ENCODE measurements at regions not wholly inside any gene's neighbourhood (a gene's known extent, or its start where the extent isn't known, plus 50 kb on each side); places are given as distances from the start of the nearest gene placed in this dataset.

- no peak for TF ChIP-seq CTCF (IDR thresholded peaks at IDR 0.05; ENCODE audit: control insufficient read depth, insufficient read depth, low read depth, low read length, missing control alignments)
- no peak overlapping the region for H3K4me3 ChIP-seq (ENCODE audit: control insufficient read depth, low read depth, low read length)
- DNase-seq (ENCODE audit: low read depth) = no peak
Measured at GRCh38 chr17:33661975-33662374, 368.9 kb upstream of the ASIC2 start.

GRCh38 chr17:33664116-33664840, 371.2 kb upstream of the ASIC2 start:
- no peak for TF ChIP-seq CTCF (IDR thresholded peaks at IDR 0.05; ENCODE audit: control insufficient read depth, insufficient read depth, low read depth, low read length, missing control alignments)
- DNase-seq (ENCODE audit: low read depth) = no peak
- H3K4me3 ChIP-seq (ENCODE audit: control insufficient read depth, low read depth, low read length) = no peak overlapping the region

GRCh38 chr17:33667052-33667509, 374.0 kb upstream of the ASIC2 start:
- no peak for TF ChIP-seq CTCF (IDR thresholded peaks at IDR 0.05; ENCODE audit: control insufficient read depth, insufficient read depth, low read depth, low read length, missing control alignments)
- H3K4me3 ChIP-seq (ENCODE audit: control insufficient read depth, low read depth, low read length) = no peak overlapping the region

GRCh38 chr17:33667671-33668070, 374.6 kb upstream of the ASIC2 start:
- H3K4me3 ChIP-seq (ENCODE audit: control insufficient read depth, low read depth, low read length) = no peak overlapping the region
- DNase-seq (ENCODE audit: low read depth) = no peak
- TF ChIP-seq CTCF (IDR thresholded peaks at IDR 0.05; ENCODE audit: control insufficient read depth, insufficient read depth, low read depth, low read length, missing control alignments) = no peak

More at GRCh38 chr17:33667052-33667509, 374.0 kb upstream of the ASIC2 start:
- DNase-seq (ENCODE audit: low read depth) = no peak

GRCh38 chr17:33668516-33668915, 375.4 kb upstream of the ASIC2 start:
- no peak for DNase-seq (ENCODE audit: low read depth)
- H3K4me3 ChIP-seq (ENCODE audit: control insufficient read depth, low read depth, low read length) = no peak overlapping the region
- TF ChIP-seq CTCF (IDR thresholded peaks at IDR 0.05; ENCODE audit: control insufficient read depth, insufficient read depth, low read depth, low read length, missing control alignments) = no peak

- no peak overlapping the region for H3K4me3 ChIP-seq (ENCODE audit: control insufficient read depth, low read depth, low read length)
- no peak for TF ChIP-seq CTCF (IDR thresholded peaks at IDR 0.05; ENCODE audit: control insufficient read depth, insufficient read depth, low read depth, low read length, missing control alignments)
- DNase-seq (ENCODE audit: low read depth) = no peak
Measured at GRCh38 chr17:33671491-33671890, 378.4 kb upstream of the ASIC2 start.

All from AG09309 (cell line).